Liver (tissue), 8 donors: ENCODE measurements at regions not wholly inside any gene's neighbourhood (a gene's known extent, or its start where the extent isn't known, plus 50 kb on each side); places are given as distances from the start of the nearest gene placed in this dataset.

Experiments
- DNase-seq: peaks from one replicate; pipeline ENCODE4 v3.0.0-alpha.2; 2017; ENCODE audit warnings: low spot score
- H3K27ac ChIP-seq, 2 donors: one replicate each; pipeline ENCODE4 v1.7.0; 2013; ENCODE audit warnings: inconsistent platforms in 2 of 2, low read length in 2 of 2, control low read depth in 1 of 2, low read depth in 1 of 2, mild to moderate bottlenecking in 1 of 2
- H3K27me3 ChIP-seq, 4 donors: one replicate each; pipeline versions ENCODE4 v1.6.1 to v1.7.0; 2013; ENCODE audit warnings: low read length in 3 of 4, inconsistent platforms in 1 of 4, mild to moderate bottlenecking in 1 of 4, moderate library complexity in 1 of 4; ENCODE audit not compliant: control insufficient read depth in 4 of 4, insufficient read depth in 4 of 4
- H3K36me3 ChIP-seq, 4 donors: one replicate each; pipeline versions ENCODE4 v1.6.1 to v1.7.0; 2013; ENCODE audit warnings: low read length in 3 of 4, mild to moderate bottlenecking in 3 of 4, low read depth in 1 of 4, moderate library complexity in 1 of 4; ENCODE audit not compliant: control insufficient read depth in 4 of 4, insufficient read depth in 3 of 4
- H3K4me1 ChIP-seq, 4 donors: one replicate each; pipeline versions ENCODE4 v1.6.1 to v1.7.0; 2013; ENCODE audit warnings: low read length in 3 of 4, mild to moderate bottlenecking in 3 of 4, moderate library complexity in 1 of 4; ENCODE audit not compliant: control insufficient read depth in 4 of 4, insufficient read depth in 4 of 4
- H3K4me3 ChIP-seq, 3 donors: one replicate each; pipeline versions ENCODE4 v1.6.1 to v1.7.0; 2013; ENCODE audit warnings: low read length in 3 of 3, control low read depth in 1 of 3, low read depth in 1 of 3, mild to moderate bottlenecking in 1 of 3
- H3K9ac ChIP-seq, 2 donors: one replicate each; pipeline ENCODE4 v1.7.0; 2013; ENCODE audit warnings: low read length in 2 of 2, mild to moderate bottlenecking in 2 of 2, moderate library complexity in 2 of 2, control low read depth in 1 of 2, low read depth in 1 of 2
- H3K9me3 ChIP-seq, 4 donors: one replicate each; pipeline versions ENCODE4 v1.6.1 to v1.7.0; 2013; ENCODE audit warnings: low read length in 3 of 4; ENCODE audit not compliant: control insufficient read depth in 4 of 4
- EGR1 ChIP-seq, 2 donors: IDR thresholded peaks; 2 replicates each; pipeline ENCODE4 v1.6.1; 2016 to 2018; ENCODE audit warnings: antibody characterized with exemption in 2 of 2, low read depth in 2 of 2
- FOXA1 ChIP-seq: IDR thresholded peaks from 2 replicates; pipeline ENCODE4 v1.6.1; 2016; ENCODE audit warnings: antibody characterized with exemption
- FOXA2 ChIP-seq: IDR thresholded peaks from 2 replicates; pipeline ENCODE4 v1.6.1; 2016; ENCODE audit warnings: antibody characterized with exemption
- GABPA ChIP-seq, 2 donors: IDR thresholded peaks in 1 of 2; conservative IDR thresholded peaks in 1 of 2; 2 replicates each; pipeline ENCODE4 v1.6.1; 2016; ENCODE audit warnings: antibody characterized with exemption in 2 of 2, mild to moderate bottlenecking in 1 of 2, moderate library complexity in 1 of 2
- HNF4A ChIP-seq, 2 donors: conservative IDR thresholded peaks; 2 replicates each; pipeline ENCODE4 v1.6.1; 2016; ENCODE audit warnings: antibody characterized with exemption in 2 of 2, mild to moderate bottlenecking in 2 of 2
- HNF4G ChIP-seq: IDR thresholded peaks from 2 replicates; pipeline ENCODE4 v1.6.1; 2016; ENCODE audit warnings: antibody characterized with exemption
- JUND ChIP-seq, 2 donors: IDR thresholded peaks; 2 replicates each; pipeline ENCODE4 v1.6.1; 2016; ENCODE audit warnings: antibody characterized with exemption in 2 of 2
- NR2F2 ChIP-seq: IDR thresholded peaks from 2 replicates; pipeline ENCODE4 v1.6.1; 2016; ENCODE audit warnings: antibody characterized with exemption
- RAD21 ChIP-seq, 2 donors: IDR thresholded peaks; 2 replicates each; pipeline ENCODE4 v1.6.1; 2016; ENCODE audit warnings: antibody characterized with exemption in 2 of 2, mild to moderate bottlenecking in 2 of 2
- RXRA ChIP-seq, 2 donors: IDR thresholded peaks; 2 replicates each; pipeline ENCODE4 v1.6.1; 2017 to 2018; ENCODE audit warnings: antibody characterized with exemption in 2 of 2, mild to moderate bottlenecking in 1 of 2
- SP1 ChIP-seq: IDR thresholded peaks from 2 replicates; pipeline ENCODE4 v1.6.1; 2018; ENCODE audit warnings: antibody characterized with exemption, mild to moderate bottlenecking
- TAF1 ChIP-seq: conservative IDR thresholded peaks from 2 replicates; pipeline ENCODE4 v1.6.1; 2016; ENCODE audit warnings: antibody characterized with exemption, mild to moderate bottlenecking
- YY1 ChIP-seq: IDR thresholded peaks from 2 replicates; pipeline ENCODE4 v1.6.1; 2016; ENCODE audit warnings: antibody characterized with exemption, mild to moderate bottlenecking
- WGBS: extraction: QIAGEN DNeasy Blood & Tissue Kit; methylation state at CpG from one replicate; pipeline ENCODE4 v1.1.7; 2013; 5-methylcytosine and 5-hydroxymethylcytosine counted together
- TF ChIP-seq, protein P1 (sequence below): IDR thresholded peaks from 2 replicates; pipeline ENCODE4 v1.6.1; 2016; ENCODE audit warnings: antibody characterized with exemption
- TF ChIP-seq, protein P2 (sequence below): fragments of 150-350 bp; IDR thresholded peaks from 2 replicates; pipeline ENCODE4 v1.5.1; 2017; ENCODE audit warnings: improper control_type of control experiment, low read depth, low read length; ENCODE audit not compliant: missing input control
- TF ChIP-seq, protein P3 (sequence below): IDR thresholded peaks from 2 replicates; pipeline ENCODE4 v1.6.1; 2016; ENCODE audit warnings: antibody characterized with exemption
- TF ChIP-seq, protein P4 (sequence below): IDR thresholded peaks from 2 replicates; pipeline ENCODE4 v1.6.1; 2016; ENCODE audit warnings: antibody characterized with exemption, mild to moderate bottlenecking
- TF ChIP-seq, protein P5 (sequence below): IDR thresholded peaks from 2 replicates; pipeline ENCODE4 v1.6.1; 2016; ENCODE audit warnings: antibody characterized with exemption
- donor health status: healthy.
- donor health status: healthy.
- donor health status: healthy.
- donor health status: healthy.
- donor health status: healthy.

DNA sequence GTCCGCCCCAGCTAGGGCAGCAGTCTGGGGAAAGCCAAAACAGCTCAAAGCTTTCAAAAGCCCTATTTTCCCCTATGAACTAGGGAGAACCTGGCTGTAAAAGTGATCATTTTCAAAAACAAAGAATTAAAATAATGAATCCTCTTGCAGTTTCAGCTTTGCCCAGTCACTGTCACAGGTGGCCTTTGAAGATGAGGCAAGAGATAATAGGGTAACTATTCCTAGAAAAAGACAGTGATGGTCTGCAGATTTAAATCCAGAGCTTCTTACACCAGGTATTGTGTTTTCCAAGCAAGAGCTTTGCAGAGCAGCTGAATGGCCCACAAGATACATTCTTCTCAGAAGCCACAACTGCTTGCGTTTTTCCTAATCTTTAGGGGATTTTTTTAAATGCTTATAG is 80.2 kb upstream of the NUDT4 start:
- Histone ChIP-seq H3K9ac (no peak overlapping the region), H3K9me3 (no peaks in the 10 kb centered on the region), H3K27me3 (no peaks in the 10 kb centered on the region), H3K27ac (no peak overlapping the region), H3K4me3 (no peak overlapping the region), H3K36me3 (no peaks in the 10 kb centered on the region), H3K4me1 (peaks cover 0 to 3% (median 0%) of the 10 kb centered on the region in 4 donors)
- TF ChIP-seq FOXA2 (no peak), YY1 (no peak), GABPA (IDR thresholded peaks at IDR 0.05 in 1 of 2, conservative IDR thresholded peaks at IDR 0.05 in 1 of 2) (no peak), EGR1 (IDR thresholded peaks at IDR 0.05; ENCODE audit: low read depth in 2 of 2) (no peak)
- WGBS, result 96% methylated on average over 2 of the region's 2 CpGs
- DNase-seq, result no peak

DNA sequence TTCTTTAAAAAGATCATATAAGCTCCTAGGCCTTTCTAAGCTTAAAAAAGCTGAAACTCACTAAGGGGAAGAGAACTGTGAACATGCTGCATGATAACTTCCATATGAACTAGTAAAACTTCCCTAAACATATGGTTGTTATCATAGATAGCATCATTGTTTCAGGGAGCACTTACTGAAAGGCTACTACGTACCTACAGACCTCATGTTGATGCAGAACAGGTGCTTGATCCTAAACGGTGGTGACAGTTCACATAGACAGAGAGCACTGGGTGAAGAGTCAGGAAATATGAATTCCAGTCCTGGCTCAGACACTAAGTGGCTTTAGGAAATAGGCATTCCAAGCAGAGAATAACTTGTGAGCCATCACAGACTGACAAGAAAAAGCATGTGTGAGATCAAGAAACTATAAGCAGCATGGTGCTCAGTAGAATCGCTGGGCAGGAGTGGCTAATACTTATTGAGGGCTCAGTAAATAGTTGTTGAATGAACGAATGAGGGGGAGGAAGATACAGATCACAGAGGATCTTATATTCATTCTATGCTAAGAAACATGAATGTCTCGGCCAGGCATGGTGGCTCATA is 78.4 kb upstream of the NUDT4 start:
- no peak for DNase-seq
- peaks cover 0 to 4% (median 0%) of the 10 kb centered on the region in 4 donors for H3K4me1 ChIP-seq
- H3K9ac ChIP-seq, result no peak overlapping the region
- no peaks in the 10 kb centered on the region for H3K9me3 ChIP-seq
- H3K4me3 ChIP-seq, result no peak overlapping the region
- H3K36me3 ChIP-seq, result no peaks in the 10 kb centered on the region
- H3K27ac ChIP-seq, result no peak overlapping the region
- 86% methylated on average over 5 of the region's 5 CpGs for WGBS
- no peaks in the 10 kb centered on the region for H3K27me3 ChIP-seq
- TF ChIP-seq, protein P1, sequence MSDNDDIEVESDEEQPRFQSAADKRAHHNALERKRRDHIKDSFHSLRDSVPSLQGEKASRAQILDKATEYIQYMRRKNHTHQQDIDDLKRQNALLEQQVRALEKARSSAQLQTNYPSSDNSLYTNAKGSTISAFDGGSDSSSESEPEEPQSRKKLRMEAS, result no peak
- TF ChIP-seq, protein P2, sequence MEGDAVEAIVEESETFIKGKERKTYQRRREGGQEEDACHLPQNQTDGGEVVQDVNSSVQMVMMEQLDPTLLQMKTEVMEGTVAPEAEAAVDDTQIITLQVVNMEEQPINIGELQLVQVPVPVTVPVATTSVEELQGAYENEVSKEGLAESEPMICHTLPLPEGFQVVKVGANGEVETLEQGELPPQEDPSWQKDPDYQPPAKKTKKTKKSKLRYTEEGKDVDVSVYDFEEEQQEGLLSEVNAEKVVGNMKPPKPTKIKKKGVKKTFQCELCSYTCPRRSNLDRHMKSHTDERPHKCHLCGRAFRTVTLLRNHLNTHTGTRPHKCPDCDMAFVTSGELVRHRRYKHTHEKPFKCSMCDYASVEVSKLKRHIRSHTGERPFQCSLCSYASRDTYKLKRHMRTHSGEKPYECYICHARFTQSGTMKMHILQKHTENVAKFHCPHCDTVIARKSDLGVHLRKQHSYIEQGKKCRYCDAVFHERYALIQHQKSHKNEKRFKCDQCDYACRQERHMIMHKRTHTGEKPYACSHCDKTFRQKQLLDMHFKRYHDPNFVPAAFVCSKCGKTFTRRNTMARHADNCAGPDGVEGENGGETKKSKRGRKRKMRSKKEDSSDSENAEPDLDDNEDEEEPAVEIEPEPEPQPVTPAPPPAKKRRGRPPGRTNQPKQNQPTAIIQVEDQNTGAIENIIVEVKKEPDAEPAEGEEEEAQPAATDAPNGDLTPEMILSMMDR, result no peak
- TF ChIP-seq YY1 (no peak), GABPA (IDR thresholded peaks at IDR 0.05 in 1 of 2, conservative IDR thresholded peaks at IDR 0.05 in 1 of 2) (no peak), RAD21 (IDR thresholded peaks at IDR 0.05) (no peak), TAF1 (no peak), FOXA2 (no peak), SP1 (no peak), RXRA (IDR thresholded peaks at IDR 0.05) (no peak), JUND (IDR thresholded peaks at IDR 0.05) (no peak), HNF4A (conservative IDR thresholded peaks at IDR 0.05) (no peak), HNF4G (no peak), NR2F2 (no peak), EGR1 (IDR thresholded peaks at IDR 0.05; ENCODE audit: low read depth in 2 of 2) (no peak), FOXA1 (no peak)
- TF ChIP-seq, protein P3, sequence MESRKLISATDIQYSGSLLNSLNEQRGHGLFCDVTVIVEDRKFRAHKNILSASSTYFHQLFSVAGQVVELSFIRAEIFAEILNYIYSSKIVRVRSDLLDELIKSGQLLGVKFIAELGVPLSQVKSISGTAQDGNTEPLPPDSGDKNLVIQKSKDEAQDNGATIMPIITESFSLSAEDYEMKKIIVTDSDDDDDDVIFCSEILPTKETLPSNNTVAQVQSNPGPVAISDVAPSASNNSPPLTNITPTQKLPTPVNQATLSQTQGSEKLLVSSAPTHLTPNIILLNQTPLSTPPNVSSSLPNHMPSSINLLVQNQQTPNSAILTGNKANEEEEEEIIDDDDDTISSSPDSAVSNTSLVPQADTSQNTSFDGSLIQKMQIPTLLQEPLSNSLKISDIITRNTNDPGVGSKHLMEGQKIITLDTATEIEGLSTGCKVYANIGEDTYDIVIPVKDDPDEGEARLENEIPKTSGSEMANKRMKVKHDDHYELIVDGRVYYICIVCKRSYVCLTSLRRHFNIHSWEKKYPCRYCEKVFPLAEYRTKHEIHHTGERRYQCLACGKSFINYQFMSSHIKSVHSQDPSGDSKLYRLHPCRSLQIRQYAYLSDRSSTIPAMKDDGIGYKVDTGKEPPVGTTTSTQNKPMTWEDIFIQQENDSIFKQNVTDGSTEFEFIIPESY, result no peak
- TF ChIP-seq, protein P4, sequence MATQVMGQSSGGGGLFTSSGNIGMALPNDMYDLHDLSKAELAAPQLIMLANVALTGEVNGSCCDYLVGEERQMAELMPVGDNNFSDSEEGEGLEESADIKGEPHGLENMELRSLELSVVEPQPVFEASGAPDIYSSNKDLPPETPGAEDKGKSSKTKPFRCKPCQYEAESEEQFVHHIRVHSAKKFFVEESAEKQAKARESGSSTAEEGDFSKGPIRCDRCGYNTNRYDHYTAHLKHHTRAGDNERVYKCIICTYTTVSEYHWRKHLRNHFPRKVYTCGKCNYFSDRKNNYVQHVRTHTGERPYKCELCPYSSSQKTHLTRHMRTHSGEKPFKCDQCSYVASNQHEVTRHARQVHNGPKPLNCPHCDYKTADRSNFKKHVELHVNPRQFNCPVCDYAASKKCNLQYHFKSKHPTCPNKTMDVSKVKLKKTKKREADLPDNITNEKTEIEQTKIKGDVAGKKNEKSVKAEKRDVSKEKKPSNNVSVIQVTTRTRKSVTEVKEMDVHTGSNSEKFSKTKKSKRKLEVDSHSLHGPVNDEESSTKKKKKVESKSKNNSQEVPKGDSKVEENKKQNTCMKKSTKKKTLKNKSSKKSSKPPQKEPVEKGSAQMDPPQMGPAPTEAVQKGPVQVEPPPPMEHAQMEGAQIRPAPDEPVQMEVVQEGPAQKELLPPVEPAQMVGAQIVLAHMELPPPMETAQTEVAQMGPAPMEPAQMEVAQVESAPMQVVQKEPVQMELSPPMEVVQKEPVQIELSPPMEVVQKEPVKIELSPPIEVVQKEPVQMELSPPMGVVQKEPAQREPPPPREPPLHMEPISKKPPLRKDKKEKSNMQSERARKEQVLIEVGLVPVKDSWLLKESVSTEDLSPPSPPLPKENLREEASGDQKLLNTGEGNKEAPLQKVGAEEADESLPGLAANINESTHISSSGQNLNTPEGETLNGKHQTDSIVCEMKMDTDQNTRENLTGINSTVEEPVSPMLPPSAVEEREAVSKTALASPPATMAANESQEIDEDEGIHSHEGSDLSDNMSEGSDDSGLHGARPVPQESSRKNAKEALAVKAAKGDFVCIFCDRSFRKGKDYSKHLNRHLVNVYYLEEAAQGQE, result no peak
- TF ChIP-seq, protein P5, sequence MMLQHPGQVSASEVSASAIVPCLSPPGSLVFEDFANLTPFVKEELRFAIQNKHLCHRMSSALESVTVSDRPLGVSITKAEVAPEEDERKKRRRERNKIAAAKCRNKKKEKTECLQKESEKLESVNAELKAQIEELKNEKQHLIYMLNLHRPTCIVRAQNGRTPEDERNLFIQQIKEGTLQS, result no peak
